CD4-positive, alpha-beta T cell treated with Interleukin-12 subunit alpha and Interleukin-12 subunit beta, for 1 hour (primary cell): ENCODE measurements at regions not wholly inside any gene's neighbourhood (a gene's known extent, or its start where the extent isn't known, plus 50 kb on each side); places are given as distances from the start of the nearest gene placed in this dataset.

Experiments
- DNase-seq: peaks from one replicate; pipeline ENCODE4 v3.0.0-alpha.2; 2020

GRCh38 chr6:169079650-169080049 is 174.0 kb downstream of the THBS2 start:
- no peak for DNase-seq

- no peak for DNase-seq
Observed at GRCh38 chr6:169078399-169079145, 175.1 kb downstream of the THBS2 start.

DNA sequence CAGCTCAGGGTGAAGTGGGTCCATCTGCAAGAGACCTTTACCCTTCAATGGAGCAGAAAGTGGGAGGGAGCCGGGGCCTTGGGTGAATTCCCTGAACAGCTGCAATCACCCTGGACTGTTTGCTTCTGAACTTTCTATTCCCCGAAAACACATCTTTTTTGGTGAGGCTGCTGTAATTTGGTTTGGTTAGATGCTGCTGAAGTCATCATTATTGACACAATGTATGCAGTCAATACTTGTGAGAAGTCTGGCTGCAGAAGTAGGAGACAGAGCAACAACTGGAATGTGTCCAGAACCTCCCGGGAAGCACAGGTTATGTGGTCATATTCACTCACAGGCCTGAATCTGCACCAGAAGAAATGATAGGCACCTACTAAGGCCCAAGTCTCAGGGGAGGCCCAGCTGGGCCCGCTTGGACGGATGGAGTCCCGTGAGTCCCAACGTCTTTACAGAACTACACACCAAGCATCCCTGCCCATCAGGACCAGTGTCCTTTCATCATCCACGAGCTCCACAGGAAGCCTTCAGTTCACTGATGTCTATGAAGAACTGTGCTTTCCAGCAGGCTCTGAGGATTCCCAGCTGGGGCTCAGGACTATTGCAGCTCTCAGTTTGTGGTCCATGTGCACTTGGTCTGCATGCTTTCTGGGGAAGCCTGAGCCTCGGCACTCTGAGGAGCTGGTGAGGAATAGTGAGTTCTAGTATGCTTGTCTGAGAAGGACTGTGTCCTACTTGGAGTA is 177.6 kb downstream of the THBS2 start:
- no peak for DNase-seq

DNA sequence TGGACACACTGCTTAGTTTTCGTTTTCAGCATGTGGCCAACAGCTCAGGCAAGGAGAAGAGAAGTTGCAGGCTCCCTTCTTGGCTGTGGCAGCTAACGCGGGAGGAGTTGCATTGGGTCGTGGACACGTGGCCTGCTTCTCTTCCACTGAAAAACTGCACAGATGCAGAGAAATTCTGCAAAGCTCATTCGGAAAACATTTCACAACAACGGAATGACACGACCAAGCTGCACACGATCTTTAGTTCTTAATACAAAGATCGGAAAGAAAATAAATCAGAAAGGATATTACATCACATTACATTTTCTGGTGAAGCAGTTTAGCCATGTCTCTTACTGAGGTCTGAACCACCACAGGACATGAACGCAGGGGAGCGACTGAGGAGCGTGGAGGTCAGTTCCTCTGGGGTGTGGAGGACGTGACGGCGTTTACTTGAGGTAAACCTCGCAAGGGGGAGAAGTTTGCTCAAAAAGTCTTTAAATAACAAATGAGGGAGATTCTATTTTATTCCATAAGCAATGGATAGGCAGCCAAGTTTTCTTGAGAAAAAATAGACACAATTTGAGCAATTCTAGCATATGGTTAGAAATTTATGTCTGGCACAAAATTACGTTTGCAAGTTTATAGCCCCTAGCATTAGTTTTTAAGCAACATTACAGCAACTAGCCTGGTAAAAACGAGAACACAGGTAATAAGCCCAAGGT is 178.3 kb downstream of the THBS2 start:
- no peak for DNase-seq

GRCh38 chr6:169074526-169074925 is 179.1 kb downstream of the THBS2 start:
- no peak for DNase-seq

DNA sequence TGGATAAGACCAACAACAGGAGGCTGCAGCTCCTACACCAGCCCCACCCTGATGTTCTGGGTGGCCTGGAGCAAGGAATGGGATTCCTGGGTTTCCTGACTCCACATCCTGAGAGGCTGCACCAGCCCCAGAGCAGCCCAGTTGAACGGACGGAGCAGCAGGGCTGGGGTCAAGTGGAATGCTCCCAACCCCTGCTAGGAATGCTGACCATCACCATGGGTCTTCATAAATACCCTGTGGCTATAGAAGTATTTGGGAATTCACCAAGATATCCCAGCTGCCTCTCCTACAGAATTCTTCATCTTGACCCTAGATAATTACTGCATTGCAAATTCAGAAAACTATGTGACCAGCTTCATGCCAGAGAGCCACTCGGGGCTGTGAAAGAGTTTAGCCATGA is 180.3 kb downstream of the THBS2 start:
- DNase-seq = no peak

DNA sequence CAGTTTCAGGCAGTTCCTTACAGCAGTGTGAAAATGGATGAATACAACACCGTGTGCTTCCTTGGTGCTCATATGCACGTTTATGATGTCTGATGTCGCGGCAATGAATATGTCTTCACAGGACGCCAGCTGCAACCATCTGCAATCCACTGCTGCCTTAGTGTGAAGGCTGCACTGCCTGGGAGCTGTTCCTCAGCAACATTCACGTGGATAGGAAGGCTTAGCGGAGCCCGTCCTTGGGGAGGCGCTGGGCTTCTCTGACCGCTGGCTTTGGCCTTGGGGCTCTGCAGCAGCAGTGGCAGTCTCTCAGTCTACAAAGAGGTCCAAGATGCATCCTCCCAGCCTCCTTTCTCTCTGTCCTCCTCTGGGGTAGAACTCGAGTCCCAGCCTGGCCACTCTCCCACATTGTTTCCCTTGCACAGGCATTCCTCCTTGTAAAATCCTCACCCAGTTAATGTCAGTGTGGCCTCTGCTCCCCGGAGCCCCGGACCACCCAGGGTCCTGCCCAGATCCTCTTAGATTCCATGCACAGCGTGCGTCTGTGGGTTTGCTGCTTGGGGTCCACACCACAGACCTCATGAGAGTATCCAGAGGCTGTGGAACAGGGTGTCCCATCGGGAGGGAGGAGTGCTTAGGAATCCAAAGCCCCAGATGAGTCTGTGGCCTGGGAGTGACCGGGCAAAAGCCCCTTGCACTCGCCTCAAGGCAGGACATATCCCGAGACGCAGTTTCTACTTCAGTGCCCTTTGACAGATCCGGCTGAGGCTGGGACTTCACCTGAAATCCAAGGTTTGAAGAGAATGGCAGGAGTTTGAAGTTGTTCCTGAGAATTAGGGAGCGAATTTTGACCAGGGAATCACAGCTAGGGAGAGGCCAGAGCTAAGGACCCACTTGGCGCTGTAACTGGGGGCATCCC is 181.3 kb downstream of the THBS2 start:
- DNase-seq = no peak

- no peak for DNase-seq
Observed at GRCh38 chr6:169071394-169071793, 182.3 kb downstream of the THBS2 start.

- no peak for DNase-seq
Observed at GRCh38 chr6:169070506-169071176, 183.0 kb downstream of the THBS2 start.

DNA sequence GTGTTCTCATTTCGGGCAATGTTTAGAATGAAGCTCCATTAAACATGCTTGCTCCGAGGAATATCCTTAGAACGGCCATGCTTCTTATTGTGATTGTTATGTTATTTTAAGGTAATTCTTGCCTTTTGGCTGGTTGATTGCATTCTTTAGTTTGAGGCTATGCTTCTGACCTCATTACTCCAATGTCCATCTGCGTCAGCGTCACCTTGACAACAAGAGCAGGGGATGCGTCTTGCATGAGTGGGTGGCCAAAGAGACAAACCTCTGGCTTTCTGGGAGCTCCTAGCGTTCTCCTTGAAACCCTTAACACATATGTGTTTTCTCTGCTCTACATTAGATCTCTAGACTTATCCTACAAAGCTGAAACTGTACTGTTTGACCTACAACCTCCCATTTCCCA is 184.3 kb downstream of the THBS2 start:
- no peak for DNase-seq

- no peak for DNase-seq
Observed at GRCh38 chr6:169064194-169064593, 189.5 kb downstream of the THBS2 start.

- no peak for DNase-seq
Observed at GRCh38 chr6:169062272-169062671, 191.4 kb downstream of the THBS2 start.

GRCh38 chr6:169058634-169059033 is 195.0 kb downstream of the THBS2 start:
- no peak for DNase-seq

- no peak for DNase-seq
Observed at GRCh38 chr6:169052462-169052861, 201.2 kb downstream of the THBS2 start.

GRCh38 chr6:169051371-169051770 is 202.3 kb downstream of the THBS2 start:
- DNase-seq = no peak

DNA sequence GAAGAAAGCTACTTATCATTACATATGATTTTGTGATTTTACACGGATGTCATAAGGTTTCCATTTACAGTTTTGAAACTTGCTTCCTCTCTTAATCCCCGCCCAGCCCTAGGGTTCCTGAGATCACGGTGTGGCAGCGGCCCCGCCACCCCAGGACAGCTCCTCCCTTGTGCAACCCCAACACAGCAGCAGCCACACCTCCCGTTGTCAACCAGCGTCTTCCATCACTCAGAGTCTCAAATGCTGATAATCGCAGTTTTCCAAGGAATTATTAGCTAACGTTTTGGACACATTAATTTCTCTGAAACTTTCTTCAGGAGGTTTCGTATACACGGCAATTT is 204.8 kb downstream of the THBS2 start:
- no peak for DNase-seq

GRCh38 chr6:169048185-169048864 is 205.3 kb downstream of the THBS2 start:
- DNase-seq = no peak

DNA sequence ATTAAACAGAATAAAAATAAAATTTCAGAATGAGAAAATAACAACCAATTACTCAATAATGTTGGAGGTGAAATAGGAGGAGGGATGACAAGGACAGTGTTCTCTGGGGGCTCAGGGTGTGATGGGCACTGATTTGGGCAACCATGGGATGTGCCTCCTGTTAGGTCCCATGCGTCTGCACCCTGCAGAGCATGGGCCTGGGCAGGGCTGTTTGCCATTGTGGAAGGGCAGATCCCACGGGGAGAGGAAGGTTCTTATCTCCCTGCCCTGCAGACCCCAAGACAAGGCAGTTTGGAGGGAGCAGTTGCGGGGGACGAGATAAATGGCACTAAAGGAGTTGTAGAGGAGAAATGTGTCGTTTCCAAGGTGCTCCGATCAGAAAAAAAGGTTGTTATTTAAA is 206.3 kb downstream of the THBS2 start:
- no peak for DNase-seq

GRCh38 chr6:169046483-169047192 is 207.0 kb downstream of the THBS2 start:
- DNase-seq = no peak

GRCh38 chr6:169046021-169046420 is 207.6 kb downstream of the THBS2 start:
- no peak for DNase-seq

GRCh38 chr6:169045486-169045885 is 208.2 kb downstream of the THBS2 start:
- DNase-seq = no peak
